A549 (cell line): ENCODE measurements at regions not wholly inside any gene's neighbourhood (a gene's known extent, or its start where the extent isn't known, plus 50 kb on each side); places are given as distances from the start of the nearest gene placed in this dataset.

Source experiments
- CBX2 ChIP-seq: fragments of 200-600 bp; sonication (generic); IDR thresholded peaks from 2 replicates; pipeline ENCODE4 v1.6.1; 2016; ENCODE audit warnings: low read depth, mild to moderate bottlenecking, borderline replicate concordance
- CBX8 ChIP-seq: fragments of 200-600 bp; sonication (generic); IDR thresholded peaks from 2 replicates; pipeline ENCODE4 v1.6.1; 2016
- CEBPB ChIP-seq, 2 experiments: fragments of >200 bp in 1 of 2; sonication (Bioruptor Twin) in 1 of 2; formaldehyde crosslinking in 1 of 2; IDR thresholded peaks; 2 replicates each; pipeline ENCODE4 v1.6.1; 2012 to 2016
- CTCF ChIP-seq: fragments of >200 bp; sonication (Bioruptor Twin); formaldehyde crosslinking; IDR thresholded peaks from 3 replicates; pipeline ENCODE4 v1.5.1; 2016
- KDM1A ChIP-seq: fragments of 200-600 bp; sonication (generic); IDR thresholded peaks from 2 replicates; pipeline ENCODE4 v1.6.1; 2016; ENCODE audit warnings: low read depth, mild to moderate bottlenecking
- MAX ChIP-seq: IDR thresholded peaks from 2 replicates; pipeline ENCODE4 v1.6.1; 2012
- MYC ChIP-seq: IDR thresholded peaks from 2 replicates; pipeline ENCODE4 v1.6.1; 2012; ENCODE audit warnings: mild to moderate bottlenecking, inconsistent platforms, low read length, improper control_type of control experiment, borderline replicate concordance
- PHF8 ChIP-seq: fragments of 200-600 bp; sonication (generic); IDR thresholded peaks from 2 replicates; pipeline ENCODE4 v1.6.1; 2016; ENCODE audit warnings: low read depth, mild to moderate bottlenecking, antibody characterized with exemption, moderate library complexity, borderline replicate concordance
- POLR2A ChIP-seq: IDR thresholded peaks from 2 replicates; pipeline ENCODE4 v1.6.1; 2012; ENCODE audit warnings: mild to moderate bottlenecking, low read length
- RAD21 ChIP-seq, 2 experiments: fragments of >200 bp in 1 of 2; sonication (Bioruptor Twin) in 1 of 2; formaldehyde crosslinking in 1 of 2; IDR thresholded peaks in 1 of 2; conservative IDR thresholded peaks in 1 of 2; 2 replicates in 1 of 2; 3 replicates in 1 of 2; pipeline ENCODE4 v1.6.1; 2012 to 2018; ENCODE audit warnings: inconsistent platforms in 1 of 2
- ZC3H11A ChIP-seq: fragments of 450-650 bp; IDR thresholded peaks from 2 replicates; pipeline ENCODE4 v1.6.1; 2014; ENCODE audit warnings: antibody characterized with exemption, mild to moderate bottlenecking
- TF ChIP-seq, protein P1 (sequence below): fragments of 200-600 bp; sonication (generic); IDR thresholded peaks from 2 replicates; pipeline ENCODE4 v1.6.1; 2016; ENCODE audit warnings: antibody characterized with exemption, mild to moderate bottlenecking, moderate library complexity

DNA sequence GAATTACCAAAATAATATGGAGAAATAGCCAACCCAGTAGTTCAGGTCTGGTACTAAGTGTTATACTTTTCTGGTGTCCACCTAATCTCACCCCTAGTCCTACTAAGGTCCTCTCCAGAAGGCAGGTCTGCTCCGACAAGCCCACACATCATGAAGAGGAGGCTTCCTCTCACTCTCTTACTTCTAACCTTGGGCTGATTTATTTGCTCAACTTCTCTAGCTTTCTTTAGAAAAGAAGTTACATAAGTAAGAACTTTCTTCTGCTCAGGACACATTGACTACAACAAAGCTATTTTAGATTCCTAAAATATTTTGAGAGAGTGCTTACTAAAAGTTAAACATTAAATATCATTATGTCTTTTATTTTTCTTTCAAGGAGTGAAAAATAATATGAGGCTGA is 329.7 kb upstream of the NREP start:
- TF ChIP-seq CTCF (no peak), POLR2A (no peak), CBX8 (no peak), RAD21 (conservative IDR thresholded peaks at IDR 0.05 in 1 of 2, IDR thresholded peaks at IDR 0.05 in 1 of 2) (no peak), PHF8 (no peak), CEBPB (IDR thresholded peaks at IDR 0.05) (no peak), MAX (no peak), ZC3H11A (no peak), MYC (no peak), CBX2 (no peak), KDM1A (no peak)
- TF ChIP-seq, protein P1, sequence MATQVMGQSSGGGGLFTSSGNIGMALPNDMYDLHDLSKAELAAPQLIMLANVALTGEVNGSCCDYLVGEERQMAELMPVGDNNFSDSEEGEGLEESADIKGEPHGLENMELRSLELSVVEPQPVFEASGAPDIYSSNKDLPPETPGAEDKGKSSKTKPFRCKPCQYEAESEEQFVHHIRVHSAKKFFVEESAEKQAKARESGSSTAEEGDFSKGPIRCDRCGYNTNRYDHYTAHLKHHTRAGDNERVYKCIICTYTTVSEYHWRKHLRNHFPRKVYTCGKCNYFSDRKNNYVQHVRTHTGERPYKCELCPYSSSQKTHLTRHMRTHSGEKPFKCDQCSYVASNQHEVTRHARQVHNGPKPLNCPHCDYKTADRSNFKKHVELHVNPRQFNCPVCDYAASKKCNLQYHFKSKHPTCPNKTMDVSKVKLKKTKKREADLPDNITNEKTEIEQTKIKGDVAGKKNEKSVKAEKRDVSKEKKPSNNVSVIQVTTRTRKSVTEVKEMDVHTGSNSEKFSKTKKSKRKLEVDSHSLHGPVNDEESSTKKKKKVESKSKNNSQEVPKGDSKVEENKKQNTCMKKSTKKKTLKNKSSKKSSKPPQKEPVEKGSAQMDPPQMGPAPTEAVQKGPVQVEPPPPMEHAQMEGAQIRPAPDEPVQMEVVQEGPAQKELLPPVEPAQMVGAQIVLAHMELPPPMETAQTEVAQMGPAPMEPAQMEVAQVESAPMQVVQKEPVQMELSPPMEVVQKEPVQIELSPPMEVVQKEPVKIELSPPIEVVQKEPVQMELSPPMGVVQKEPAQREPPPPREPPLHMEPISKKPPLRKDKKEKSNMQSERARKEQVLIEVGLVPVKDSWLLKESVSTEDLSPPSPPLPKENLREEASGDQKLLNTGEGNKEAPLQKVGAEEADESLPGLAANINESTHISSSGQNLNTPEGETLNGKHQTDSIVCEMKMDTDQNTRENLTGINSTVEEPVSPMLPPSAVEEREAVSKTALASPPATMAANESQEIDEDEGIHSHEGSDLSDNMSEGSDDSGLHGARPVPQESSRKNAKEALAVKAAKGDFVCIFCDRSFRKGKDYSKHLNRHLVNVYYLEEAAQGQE = no peak
